ENCODE measurements at regions not wholly inside any gene's neighbourhood (a gene's known extent, or its start where the extent isn't known, plus 50 kb on each side); places are given as distances from the start of the nearest gene placed in this dataset.

DNA sequence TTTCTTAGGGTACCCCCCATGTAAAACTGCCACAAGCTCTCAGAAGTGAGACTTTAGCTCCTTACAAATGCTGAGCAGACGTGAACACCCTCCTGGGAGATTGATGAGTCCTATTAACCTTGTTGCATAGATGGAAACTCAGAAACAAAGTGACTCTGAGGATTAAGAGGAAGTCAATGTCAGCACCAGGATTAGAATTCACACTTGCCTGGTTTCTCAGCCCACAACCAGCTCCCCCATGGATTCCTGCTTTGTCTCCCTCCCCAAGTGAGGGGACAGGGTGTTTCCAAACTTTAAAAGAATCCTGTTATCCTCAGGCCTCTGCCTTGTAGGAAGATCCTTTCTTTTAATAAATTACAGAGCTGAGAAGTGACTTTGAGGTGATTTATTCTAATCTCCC, 324.4 kb downstream of the NDFIP2 start:
- no peak for DNase-seq

- no peak for DNase-seq
Measured at GRCh38 chr13:79803989-79804388, 323.0 kb downstream of the NDFIP2 start.

GRCh38 chr13:79803296-79803695, 322.3 kb downstream of the NDFIP2 start:
- DNase-seq, result no peak

GRCh38 chr13:79802389-79803085, 321.6 kb downstream of the NDFIP2 start:
- DNase-seq, result no peak

DNA sequence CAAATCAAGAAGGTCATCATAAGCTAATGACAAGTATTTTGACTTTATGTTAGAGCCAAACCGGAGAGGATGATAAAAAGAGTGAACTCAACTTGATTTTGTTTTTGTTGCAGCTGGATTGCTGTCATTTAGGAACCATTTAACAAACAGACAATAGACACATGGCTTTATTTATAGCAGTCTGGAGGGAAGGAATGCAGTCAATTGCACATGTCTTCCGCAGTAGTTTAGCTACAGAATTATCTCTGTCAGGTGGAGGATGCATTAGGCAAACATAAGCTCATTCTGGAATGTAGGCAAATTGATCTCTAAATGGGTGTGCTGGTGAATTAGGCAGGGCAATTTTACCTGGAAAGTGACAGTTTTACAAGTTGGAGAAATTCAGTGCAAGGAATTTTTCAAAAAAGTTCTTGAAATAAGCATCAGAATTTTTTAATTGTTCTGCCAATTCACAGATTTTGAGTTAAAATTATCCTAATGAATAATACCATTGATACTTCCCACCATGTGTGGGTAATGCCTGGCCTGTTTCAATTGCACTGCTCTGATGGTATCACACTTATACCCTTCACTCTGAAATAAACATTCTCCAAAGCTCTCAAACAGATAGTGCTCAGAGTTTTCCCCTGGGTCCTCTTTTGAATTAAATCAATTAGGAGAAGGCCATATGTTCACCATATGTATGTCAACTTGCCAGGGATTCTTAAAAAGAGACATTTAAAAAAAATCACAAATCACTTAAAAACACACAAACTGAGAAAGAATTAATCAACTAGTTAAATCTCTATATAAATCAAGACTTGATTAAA, 318.3 kb downstream of the NDFIP2 start:
- no peak for DNase-seq

DNA sequence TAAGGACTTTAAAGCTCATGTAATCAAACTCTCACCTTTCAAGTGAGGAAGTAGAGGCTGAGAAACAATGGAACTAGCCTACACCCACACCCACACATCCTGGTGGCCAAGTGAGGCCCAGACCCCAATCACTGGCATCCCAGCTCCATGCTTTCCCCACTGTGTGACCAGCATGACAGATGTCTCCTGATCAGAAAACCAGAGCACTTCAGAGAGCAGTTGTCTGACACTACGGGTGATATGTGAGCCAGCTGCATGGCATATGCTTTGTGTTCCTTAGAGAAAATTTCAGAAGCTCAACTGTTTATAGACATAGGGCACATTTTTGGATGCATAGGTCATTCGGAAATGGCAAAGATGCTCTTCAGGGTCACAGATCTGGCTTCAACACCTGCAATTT, 315.2 kb downstream of the NDFIP2 start:
- no peak for DNase-seq

- DNase-seq, result no peak
Measured at GRCh38 chr13:79794931-79795330, 314.0 kb downstream of the NDFIP2 start.

GRCh38 chr13:79792716-79793115, 311.8 kb downstream of the NDFIP2 start:
- no peak for DNase-seq

DNA sequence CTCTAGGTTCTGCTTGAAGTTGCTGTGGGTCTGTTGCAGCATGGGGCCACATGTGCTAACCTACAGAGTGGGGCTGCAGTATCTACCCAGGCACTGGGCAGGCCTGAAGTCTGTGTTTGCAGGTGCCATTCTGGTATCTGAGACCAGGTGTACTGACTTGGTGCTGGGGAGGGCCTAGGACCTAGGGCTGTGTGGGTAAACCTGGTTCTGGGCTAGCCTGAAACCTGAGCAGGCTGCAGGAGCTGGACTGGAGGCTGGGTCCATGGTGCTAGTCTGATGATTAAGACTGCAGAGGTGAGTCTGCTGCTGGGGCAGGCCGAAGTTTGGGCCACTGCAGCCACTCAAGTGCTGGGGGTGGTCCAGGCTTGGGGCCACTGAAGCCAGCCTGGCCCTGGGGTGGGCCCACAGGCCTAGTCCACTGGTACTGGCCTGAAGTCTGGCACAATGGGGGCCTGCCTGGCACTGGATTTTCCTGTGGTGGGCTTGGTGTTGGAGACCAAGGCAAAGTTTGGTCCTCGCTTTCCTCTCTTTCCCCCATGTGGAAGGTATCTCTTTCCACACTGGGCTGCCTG, 310.6 kb downstream of the NDFIP2 start:
- no peak for DNase-seq

DNA sequence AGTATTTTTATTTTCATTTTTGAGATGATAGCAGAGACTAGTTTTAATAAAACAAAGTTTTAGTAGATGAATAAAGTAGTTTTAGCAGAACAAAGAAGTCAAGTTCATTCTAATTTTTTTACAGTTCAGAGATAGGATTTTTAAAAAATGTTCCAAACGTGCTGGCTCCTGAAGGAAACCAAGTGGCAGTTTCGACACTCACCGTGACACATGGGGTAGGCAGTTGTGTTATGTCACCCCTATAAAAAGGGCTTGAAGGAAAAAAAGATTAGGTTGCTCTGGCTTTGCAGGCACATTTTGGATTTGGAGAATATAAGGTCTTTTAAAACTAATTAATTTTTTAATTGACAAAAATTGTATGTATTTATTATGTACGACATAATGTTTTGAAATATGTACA, 305.2 kb downstream of the NDFIP2 start:
- DNase-seq, result no peak

DNA sequence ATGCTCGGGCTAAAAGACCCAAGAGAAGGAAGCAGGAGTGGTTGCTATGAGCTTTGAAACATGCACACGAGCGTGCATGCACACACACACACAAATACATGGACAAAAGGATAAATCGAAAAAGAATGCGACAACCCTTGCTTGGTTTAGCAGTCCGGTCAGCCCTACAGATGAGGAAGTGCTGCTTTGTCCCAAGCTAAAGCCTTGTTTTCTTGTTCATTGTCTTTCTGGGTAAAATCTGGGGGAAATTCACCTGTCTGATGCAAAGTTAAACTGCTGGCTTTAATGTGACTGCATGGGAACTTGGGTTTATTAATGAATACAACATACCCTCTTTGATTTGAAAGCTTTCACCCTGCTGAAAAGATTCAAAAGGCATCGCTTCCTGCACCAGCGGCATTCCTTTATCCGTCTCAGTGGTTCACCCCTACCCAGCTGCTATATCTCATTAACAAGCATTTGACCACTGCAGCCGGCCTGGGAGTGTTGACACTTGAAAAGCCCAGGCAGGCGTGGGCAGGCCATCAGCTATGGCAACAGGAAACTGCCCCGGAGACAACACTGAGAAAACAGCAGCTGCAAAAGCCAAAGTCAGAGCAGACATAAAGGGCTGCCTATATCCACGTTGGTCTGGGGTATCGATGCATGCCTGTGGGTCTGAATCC, 301.7 kb downstream of the NDFIP2 start:
- DNase-seq, result no peak

GRCh38 chr13:79781829-79782540, 301.0 kb downstream of the NDFIP2 start:
- DNase-seq, result no peak

DNA sequence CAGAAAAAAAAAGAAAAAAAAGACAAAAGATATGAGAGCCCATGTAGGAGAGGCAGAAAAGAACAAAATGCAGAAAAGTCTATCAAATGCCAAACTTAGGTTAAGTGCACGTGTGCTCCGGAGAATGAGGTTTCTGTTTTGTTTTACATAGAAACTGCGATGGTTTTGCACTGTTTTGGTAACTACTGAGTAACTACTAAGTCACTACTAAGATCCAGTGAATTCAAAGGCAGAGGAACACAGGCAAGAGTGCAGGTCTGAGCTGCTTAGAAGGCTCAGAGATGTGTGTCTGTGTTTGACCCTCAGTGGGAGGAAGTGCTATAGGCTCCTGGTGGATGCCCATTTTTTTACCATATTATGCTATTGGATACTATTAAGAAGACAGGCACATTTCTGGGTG, 299.3 kb downstream of the NDFIP2 start:
- DNase-seq, result no peak

DNA sequence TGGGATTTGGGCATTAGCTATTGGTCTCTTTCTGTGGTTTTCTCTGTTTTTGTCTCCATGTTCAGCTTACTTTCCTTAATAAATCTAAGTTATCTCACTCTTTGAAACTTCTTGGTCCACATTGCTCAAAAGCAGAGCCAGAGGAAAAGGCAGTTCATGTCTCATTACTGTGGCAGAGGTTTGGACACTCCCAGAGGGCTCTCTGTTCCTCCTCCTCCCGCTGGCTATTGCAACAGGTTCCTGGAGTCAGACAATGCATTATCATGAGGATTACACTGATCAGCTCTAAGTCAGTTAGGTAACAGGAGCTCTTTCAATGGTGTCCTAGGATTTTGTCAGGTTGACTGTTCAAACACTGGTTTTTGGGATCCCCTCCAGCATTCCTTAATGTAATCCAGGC, 298.8 kb downstream of the NDFIP2 start:
- no peak for DNase-seq

GRCh38 chr13:79778741-79779460, 297.9 kb downstream of the NDFIP2 start:
- no peak for DNase-seq

DNA sequence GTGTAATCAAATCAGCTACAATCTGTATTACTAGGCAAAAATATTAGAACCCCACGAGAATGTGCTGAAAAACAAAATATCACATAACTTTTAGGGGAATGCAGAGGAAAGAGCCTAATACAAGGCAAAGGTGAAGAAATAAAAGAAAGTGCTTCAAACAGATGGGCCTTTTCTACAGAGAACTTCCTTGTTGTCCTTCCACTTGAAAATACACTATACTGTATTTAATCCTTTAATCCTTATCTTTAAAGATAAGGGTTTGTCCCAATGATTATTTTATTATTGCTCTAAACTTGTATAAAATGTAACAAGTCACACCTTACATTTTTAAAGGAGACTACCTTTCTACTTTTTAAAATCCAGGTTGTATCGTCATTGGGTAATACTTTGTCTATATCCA, 296.5 kb downstream of the NDFIP2 start:
- no peak for DNase-seq

GRCh38 chr13:79776531-79777295, 295.8 kb downstream of the NDFIP2 start:
- DNase-seq, result no peak

DNA sequence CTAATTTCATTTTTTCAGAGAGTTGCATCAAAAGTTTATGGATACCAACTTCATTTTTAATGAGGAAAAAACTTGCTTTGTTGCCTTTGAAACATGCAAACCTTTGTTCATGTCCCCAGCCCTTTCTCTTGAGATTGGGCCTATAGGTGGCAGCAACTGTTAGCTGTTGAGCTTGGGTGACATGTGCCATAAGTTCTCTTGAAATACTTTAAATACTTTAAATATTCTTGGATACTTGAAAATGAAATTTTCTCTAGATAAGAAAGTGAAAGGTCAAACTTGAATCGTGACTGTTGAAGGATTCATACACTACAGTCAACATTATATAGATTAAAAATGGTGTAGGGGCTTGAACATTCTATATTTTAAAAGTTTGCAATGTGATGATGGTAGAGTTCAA, 294.9 kb downstream of the NDFIP2 start:
- no peak for DNase-seq

DNA sequence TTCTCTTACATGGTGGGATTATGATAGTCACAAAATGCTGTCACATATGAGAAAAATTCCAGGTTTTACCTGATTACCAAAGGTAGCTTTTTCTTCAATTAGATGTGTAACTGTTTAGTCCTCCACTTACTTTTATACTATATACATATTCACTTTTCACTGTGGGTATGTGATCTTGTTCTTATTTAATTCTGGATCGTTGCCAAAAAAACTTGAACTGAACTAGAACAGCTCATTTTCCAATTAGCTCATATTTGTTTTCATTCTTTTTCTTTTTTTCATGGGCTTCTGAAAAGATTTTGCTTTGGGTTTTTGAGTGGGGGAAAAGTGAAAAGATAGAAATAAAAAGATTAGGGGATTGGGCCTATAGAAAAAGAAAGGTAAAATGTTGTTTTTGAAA, 291.9 kb downstream of the NDFIP2 start:
- no peak for DNase-seq

GRCh38 chr13:79771493-79771892, 290.5 kb downstream of the NDFIP2 start:
- no peak for DNase-seq

DNA sequence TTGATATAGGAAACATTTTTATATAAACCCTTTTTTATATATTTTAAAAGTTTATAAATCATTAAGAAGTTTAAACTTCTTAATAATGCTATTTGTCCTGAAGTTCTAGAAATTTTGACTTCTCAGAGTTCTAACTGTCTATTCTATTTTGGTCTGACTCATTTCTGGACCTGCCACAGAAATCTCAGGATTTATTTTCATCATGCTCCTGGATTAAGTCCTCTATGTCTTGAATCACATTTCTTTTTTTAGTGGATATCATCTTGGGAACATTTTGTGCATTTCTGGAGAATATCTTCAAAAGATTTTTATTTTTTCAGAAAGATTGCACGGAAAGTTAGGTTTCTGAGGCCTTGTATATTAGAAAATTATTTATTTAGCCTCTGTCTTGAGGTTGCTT, 289.1 kb downstream of the NDFIP2 start:
- no peak for DNase-seq

- DNase-seq, result no peak
Measured at GRCh38 chr13:79767126-79767525, 286.2 kb downstream of the NDFIP2 start.
